GM18909 (cell line): ENCODE measurements at regions not wholly inside any gene's neighbourhood (a gene's known extent, or its start where the extent isn't known, plus 50 kb on each side); places are given as distances from the start of the nearest gene placed in this dataset.

Source experiments
- ATAC-seq: cut with Tn5 transposase; IDR thresholded peaks from one replicate; pipeline ENCODE4 v1.9.1; 2021; ENCODE audit warnings: mild to moderate bottlenecking; ENCODE audit not compliant: unreplicated experiment, poor library complexity

DNA sequence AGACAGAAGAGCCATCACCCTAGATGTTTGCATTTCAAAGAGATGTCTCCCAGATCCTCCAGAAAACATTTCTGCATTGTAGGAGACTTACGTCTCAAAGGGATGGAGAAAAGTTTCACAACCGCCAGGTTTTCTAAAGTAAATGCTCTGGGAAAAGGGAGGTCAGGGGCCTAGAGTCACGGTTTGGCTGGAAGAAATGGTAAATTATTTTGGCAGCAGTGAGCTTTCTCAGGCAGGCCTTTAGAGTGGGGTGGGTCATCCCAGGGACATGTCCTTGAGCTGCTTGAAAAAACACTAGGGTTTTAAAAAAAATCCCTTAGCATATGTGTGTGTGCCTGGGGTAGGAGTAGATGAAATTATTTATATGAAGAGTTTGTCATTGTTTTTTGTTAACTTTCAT lies 728.8 kb downstream of the TYW1 start:
- ATAC-seq = no peak

DNA sequence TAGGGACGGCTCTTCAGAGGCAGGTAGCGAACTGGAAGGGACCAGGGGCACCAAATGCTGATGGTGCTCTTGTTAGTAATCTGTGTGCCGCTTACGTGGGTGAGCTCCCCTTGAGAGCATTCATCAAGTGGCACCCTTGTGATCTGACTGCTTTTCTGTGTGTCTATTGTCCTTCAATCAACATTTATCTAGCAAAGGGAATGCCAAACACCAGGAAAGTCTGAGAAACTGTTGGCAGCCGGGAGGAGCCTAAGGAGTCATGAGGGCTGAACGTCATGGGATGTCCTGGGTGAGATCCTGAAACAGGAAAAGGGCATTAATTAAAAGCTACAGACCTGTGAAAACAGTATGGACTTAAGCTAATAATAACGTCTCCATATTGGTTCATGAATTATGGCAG lies 733.1 kb downstream of the TYW1 start:
- no peak for ATAC-seq

- no peak for ATAC-seq
Observed at GRCh38 chr7:67731704-67732103, 735.1 kb downstream of the TYW1 start.

- ATAC-seq = no peak
Observed at GRCh38 chr7:67732898-67733297, 736.3 kb downstream of the TYW1 start.

- no peak for ATAC-seq
Observed at GRCh38 chr7:67738145-67738544, 741.5 kb downstream of the TYW1 start.

GRCh38 chr7:67738958-67739357 lies 742.3 kb downstream of the TYW1 start:
- no peak for ATAC-seq

DNA sequence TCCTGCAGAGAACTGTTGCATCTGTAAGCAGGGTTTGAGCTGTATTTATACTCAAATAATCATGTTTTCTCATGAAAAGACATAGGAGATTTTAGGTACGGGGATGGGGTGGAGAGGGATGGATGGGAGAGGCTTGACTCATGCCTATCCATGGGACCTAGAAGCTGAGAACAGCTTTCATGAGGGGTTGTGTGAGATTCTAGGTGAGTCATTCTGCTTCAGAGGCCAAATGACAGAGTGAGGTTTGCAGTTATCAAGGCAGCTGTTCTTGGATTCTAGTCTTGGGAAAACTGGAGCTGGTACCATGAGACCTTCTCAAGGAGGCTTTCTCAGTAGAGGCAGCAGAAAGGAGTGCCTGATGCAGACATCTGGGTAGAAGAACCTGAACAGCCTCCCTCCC lies 746.9 kb downstream of the TYW1 start:
- ATAC-seq = no peak

DNA sequence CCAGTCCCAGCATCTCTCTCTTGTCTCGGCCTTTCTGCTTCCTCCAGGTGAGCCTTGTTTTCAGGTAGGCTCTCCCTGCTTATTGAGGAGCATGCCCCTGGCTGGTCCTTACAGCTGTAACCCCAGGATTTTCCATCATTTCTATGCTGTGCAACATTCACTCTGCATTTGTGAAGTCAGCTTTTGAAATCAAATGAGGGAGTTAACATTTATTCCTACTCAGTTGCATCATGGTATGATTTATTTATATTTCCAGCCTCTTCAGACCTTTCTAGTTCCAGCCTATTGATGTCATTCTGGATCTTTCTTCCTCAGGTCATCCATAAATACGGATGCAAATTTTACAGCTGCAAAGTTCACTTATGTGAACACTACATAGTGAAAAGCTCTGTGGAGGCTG lies 755.6 kb downstream of the TYW1 start:
- no peak for ATAC-seq

DNA sequence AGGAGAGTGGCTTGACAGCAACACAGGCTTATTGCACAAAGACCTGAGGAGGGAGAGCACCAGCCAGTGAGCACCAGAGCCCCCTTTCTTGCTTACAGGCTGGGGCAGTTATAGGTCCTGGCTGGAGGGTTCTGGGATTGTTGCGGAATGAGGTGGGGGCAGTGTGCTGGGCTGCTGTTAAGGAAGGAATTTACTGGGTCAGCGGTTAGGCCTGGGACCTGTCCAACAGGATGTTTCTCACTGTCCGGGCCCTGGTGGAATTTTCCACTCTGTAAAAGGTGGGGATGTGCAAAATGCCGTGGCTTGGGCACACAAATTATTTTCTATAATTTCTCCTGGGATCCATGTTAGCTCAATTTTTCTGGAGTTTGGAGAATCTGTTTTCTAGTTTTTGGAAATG lies 757.3 kb downstream of the TYW1 start:
- ATAC-seq = no peak

GRCh38 chr7:67754651-67755050 lies 758.0 kb downstream of the TYW1 start:
- no peak for ATAC-seq

DNA sequence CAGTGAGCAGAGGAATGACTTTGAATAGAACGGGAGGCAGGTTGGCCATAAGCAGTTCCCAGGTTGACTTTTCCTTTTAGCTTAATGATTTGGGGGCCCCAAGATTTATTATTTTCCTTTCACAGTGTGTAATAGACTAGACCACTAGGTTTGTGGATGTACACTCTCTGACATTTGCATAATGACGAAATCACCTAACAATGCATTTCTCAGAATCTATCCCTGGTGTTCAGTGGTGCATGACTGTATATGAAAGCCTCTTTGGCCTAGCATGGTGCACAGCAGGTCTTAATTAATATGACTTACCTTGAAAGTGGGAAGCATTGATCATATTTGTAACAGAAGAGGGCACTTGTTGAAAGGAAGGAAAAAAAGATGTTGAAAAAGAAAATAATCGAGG lies 761.9 kb downstream of the TYW1 start:
- no peak for ATAC-seq

GRCh38 chr7:67760971-67761370 lies 764.3 kb downstream of the TYW1 start:
- ATAC-seq = no peak

DNA sequence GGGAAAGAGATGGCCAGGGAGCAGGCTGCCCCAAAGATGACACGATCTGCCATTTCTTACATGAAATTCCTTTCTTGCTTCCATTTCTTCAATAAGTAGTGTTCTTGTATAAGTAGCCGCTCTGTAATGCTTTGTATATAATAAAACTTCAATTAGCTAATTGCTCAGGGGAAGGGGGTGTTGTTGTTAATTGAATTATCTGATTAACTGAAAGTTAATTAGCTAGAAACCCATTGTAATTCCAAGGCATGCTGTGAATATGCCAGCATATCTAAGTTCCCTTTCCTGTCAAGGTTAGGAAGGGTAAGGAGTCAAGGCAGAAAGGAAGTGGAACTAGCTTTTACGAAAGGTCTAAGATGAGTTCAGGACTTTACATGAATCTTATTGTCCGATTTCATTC lies 765.9 kb downstream of the TYW1 start:
- ATAC-seq = no peak

- no peak for ATAC-seq
Observed at GRCh38 chr7:67764289-67764688, 767.7 kb downstream of the TYW1 start.

DNA sequence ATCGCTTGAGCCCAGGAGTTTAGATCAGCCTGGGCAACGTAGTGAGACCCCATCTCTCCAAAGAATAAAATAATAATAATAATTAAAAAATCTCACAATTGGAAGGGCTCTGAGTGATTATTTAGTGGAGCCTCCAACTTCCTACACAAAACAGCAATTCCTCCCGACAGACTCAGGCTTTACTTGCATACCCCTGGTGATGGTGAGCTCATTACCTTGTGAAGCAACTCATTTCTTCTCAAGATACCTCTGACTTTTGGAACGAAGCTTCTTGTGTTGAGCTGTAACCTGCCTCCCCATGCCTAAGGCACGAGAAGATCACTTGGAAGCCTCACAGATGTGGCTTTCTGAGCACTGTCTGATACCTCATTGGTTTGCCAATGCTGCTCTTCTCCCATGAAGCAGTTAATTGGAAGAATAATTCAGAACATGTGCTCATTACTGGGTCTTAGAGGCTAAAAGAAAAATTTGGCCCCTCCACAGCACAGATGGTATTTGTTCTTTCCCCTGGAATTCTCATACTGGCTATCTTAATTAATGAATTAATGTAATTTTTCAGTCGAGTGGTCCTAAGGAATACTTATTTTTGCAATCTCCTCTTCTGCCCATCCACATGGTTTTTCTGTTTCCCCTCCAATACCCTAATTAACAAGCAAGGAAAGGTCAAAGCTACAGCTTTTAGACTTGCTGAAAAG lies 769.0 kb downstream of the TYW1 start:
- no peak for ATAC-seq

DNA sequence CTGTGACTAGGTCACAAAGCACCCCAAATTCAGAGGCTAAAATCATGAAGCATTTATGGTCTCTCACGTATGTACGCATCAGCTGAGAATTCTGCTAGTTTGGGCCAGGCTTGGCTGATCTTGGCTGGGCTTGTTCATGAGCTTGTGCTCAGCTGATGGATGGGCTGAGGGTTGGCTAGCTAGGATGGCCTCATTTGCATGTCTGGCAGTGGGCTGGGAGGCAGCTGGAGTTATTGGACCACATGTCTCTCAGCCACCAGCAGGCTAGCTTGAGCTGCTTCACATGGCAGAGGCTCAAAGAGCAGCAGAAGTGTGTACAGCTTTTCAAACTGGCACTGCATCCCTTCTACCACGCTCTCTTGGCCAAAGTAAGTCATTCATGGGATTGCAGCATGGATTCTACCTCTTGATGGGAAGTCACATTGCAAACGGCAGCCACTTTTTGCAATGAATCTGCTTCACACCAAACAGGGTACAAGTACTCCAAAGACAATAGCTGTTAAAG lies 770.3 kb downstream of the TYW1 start:
- no peak for ATAC-seq

DNA sequence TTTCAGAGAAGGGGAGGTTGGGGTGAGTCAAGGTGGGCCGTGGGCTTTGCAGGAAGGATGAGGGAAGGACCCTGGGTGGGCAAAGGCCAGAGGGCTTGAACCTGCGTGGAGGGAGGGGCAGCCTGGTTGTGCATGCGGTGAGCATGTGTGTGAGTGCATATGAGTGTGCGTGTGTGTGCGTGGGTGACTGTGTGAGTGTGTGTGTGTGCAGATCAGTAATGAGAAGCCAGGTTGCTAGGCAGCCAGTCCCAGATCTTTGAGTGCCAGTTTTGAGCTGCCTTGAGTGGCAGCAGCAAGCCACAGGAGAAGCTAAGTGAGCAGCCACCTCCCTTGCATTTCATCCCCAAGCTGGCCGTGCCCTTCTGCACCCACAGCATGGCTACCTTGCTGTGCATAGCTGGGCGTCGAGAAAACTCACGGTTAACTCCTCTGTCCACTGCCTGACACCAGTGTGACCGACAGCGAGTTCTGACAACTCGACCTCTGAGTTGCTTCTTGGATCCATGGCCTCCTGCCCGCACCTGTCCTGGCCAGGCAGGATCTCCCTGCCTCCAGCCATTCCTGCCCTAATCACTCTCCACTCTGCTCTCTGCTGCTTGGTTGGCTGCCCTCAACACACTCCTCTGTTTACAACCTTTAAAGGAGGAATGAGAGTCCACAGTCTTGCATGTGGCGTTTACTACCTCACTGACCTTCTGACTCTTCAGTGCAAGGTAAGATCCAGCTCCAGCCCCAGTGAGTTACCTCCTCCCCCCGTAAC lies 775.4 kb downstream of the TYW1 start:
- ATAC-seq = no peak

DNA sequence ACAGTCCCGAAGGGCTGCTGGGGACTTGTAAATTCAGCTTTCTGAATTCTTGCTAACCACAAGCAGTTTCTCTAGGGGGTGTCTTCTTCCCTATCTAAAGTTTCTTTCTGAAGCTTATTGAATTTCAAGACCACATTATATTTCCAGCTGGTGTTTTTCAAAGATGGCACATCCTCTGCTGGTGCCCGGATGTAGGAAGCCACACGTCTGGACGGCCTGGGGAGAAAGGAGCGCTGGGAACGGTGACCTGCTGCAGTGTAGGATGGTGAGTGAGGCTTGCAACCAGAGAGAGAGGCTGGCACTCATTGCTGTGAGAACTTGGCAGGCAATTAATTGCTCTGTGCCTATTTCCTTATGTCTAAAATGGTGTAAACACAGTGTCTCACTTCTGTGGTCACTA lies 776.4 kb downstream of the TYW1 start:
- no peak for ATAC-seq

DNA sequence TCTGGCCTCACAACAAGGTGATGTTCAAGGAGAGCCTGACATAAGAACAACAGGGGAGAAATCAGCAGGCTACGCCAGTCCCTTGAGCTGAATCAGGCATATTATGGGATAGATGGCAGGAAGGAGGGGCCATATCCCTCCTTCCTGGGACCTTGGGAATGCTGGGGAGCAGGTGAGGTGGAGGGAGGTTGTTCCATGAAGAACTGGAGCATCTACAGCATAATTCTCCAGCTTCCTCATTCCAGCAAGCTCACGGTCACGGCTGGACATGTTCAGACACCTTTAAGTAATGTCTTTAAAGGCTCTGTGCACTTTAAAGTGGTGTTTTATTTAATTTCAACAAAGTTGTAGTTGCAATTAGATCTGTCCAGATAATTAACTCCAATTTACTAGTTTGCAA lies 780.5 kb downstream of the TYW1 start:
- no peak for ATAC-seq

DNA sequence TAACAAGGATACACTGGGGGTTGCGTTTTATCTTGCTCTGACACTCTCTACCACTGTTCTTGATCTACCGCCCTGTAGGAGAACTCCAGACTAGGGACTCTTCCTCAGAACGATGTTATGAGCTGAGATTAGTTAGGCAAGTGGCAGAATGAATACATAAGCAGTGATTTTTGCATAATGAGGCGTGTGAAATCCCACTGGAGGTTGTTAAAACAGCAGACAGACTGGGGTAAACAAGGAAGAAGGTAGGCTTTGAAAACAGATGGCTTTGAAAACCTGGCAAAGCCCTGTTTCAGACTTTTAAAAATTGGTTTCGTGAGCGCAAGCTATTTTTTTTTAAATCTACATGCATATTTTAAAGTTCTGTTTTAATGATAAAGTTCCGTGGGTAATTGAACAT lies 785.2 kb downstream of the TYW1 start:
- ATAC-seq = no peak

DNA sequence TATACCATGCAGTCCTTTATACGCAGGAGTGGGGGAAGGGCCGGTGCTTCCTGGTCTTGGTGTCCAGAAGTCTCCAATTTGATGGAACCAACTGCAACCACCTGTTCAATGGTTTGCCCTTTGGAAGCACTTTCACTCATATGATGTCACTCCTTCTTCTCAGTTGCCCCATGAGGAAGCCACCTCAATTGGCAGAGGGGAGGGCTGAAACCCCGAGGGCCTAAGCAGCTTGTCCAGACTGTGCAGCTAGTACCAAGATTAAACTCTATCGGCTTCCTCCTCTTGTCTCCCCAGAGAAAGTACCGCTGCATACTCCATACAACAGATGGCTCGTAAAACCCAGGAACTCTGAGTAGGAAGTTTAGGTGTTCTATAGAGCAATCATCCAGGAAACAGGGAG lies 789.4 kb downstream of the TYW1 start:
- ATAC-seq = no peak

- no peak for ATAC-seq
Observed at GRCh38 chr7:67788669-67789068, 792.0 kb downstream of the TYW1 start.
